H9 (cell line): ENCODE measurements at regions not wholly inside any gene's neighbourhood (a gene's known extent, or its start where the extent isn't known, plus 50 kb on each side); places are given as distances from the start of the nearest gene placed in this dataset.

ENCODE experiments used
- DNase-seq: peaks from one replicate; pipeline ENCODE4 v3.0.0-alpha.2; 2017
- H2AFZ ChIP-seq: one replicate; pipeline ENCODE4 v1.6.1; 2013; ENCODE audit warnings: mild to moderate bottlenecking, low read length, control low read depth, moderate library complexity
- H2AK5ac ChIP-seq: 2 replicates; pipeline ENCODE4 v1.6.1; 2013; ENCODE audit warnings: low read length, control low read depth, mixed read lengths; ENCODE audit not compliant: insufficient read length
- H2BK120ac ChIP-seq: one replicate; pipeline ENCODE4 v1.6.1; 2013; ENCODE audit warnings: low read depth, mild to moderate bottlenecking, low read length, control low read depth, inconsistent platforms; ENCODE audit not compliant: poor library complexity, severe bottlenecking
- H2BK12ac ChIP-seq: 2 replicates; pipeline ENCODE4 v1.6.1; 2013; ENCODE audit warnings: low read length, control low read depth, mixed read lengths, low read depth; ENCODE audit not compliant: insufficient read length
- H2BK15ac ChIP-seq: 2 replicates; pipeline ENCODE4 v1.6.1; 2013; ENCODE audit warnings: low read depth, low read length, control low read depth
- H2BK20ac ChIP-seq: one replicate; pipeline ENCODE4 v1.6.1; 2013; ENCODE audit warnings: low read depth, mild to moderate bottlenecking, low read length, control low read depth, inconsistent platforms; ENCODE audit not compliant: poor library complexity, severe bottlenecking
- H2BK5ac ChIP-seq: 2 replicates; pipeline ENCODE4 v1.6.1; 2013; ENCODE audit warnings: low read length, control low read depth, mixed read lengths; ENCODE audit not compliant: insufficient read length
- H3K14ac ChIP-seq: 2 replicates; pipeline ENCODE4 v1.6.1; 2013; ENCODE audit warnings: low read length, control low read depth; ENCODE audit not compliant: insufficient read depth
- H3K18ac ChIP-seq: 2 replicates; pipeline ENCODE4 v1.6.1; 2013; ENCODE audit warnings: low read depth, mild to moderate bottlenecking, mixed read lengths, low read length, control low read depth; ENCODE audit not compliant: insufficient read length
- H3K23ac ChIP-seq: 2 replicates; pipeline ENCODE4 v1.6.1; 2013; ENCODE audit warnings: low read length, control low read depth, mixed read lengths, low read depth; ENCODE audit not compliant: insufficient read length
- H3K23me2 ChIP-seq: 2 replicates; pipeline ENCODE4 v1.6.1; 2013; ENCODE audit warnings: low read depth, mild to moderate bottlenecking, mixed read lengths, low read length, control low read depth; ENCODE audit not compliant: insufficient read length, poor library complexity, severe bottlenecking
- H3K27ac ChIP-seq: 2 replicates; pipeline ENCODE4 v1.5.1; 2013; ENCODE audit warnings: low read length, control low read depth, mixed read lengths, low read depth; ENCODE audit not compliant: insufficient read length
- H3K27me3 ChIP-seq: 2 replicates; pipeline ENCODE4 v1.6.1; 2013; ENCODE audit warnings: low read length, control low read depth, inconsistent platforms; ENCODE audit not compliant: insufficient read depth
- H3K4ac ChIP-seq: 2 replicates; pipeline ENCODE4 v1.6.1; 2013; ENCODE audit warnings: low read depth, mild to moderate bottlenecking, control low read depth, inconsistent platforms, low read length, moderate library complexity
- H3K4me1 ChIP-seq: 2 replicates; pipeline ENCODE4 v1.6.1; 2013; ENCODE audit warnings: low read length, control low read depth, inconsistent platforms; ENCODE audit not compliant: insufficient read depth
- H3K4me2 ChIP-seq: 2 replicates; pipeline ENCODE4 v1.6.1; 2013; ENCODE audit warnings: low read length, control low read depth, mixed read lengths; ENCODE audit not compliant: insufficient read length, insufficient read depth
- H3K56ac ChIP-seq: 2 replicates; pipeline ENCODE4 v1.6.1; 2013; ENCODE audit warnings: low read depth, mild to moderate bottlenecking, mixed read lengths, low read length, control low read depth; ENCODE audit not compliant: insufficient read length
- H3K79me1 ChIP-seq: 2 replicates; pipeline ENCODE4 v1.6.1; 2013; ENCODE audit warnings: low read depth, mild to moderate bottlenecking, moderate library complexity, low read length, control low read depth, inconsistent platforms; ENCODE audit not compliant: insufficient read depth, poor library complexity, severe bottlenecking
- H3K79me2 ChIP-seq: 2 replicates; pipeline ENCODE4 v1.6.1; 2013; ENCODE audit warnings: low read length, control low read depth, inconsistent platforms; ENCODE audit not compliant: insufficient read depth
- H3K9ac ChIP-seq: 2 replicates; pipeline ENCODE4 v1.6.1; 2013; ENCODE audit warnings: low read length, control low read depth, mixed read lengths; ENCODE audit not compliant: insufficient read length; ENCODE audit errors: extremely low read depth
- H3K9me3 ChIP-seq: one replicate; pipeline ENCODE4 v1.6.1; 2013; ENCODE audit warnings: low read depth, low read length, inconsistent platforms; ENCODE audit not compliant: control insufficient read depth
- H3T11ph ChIP-seq: one replicate; pipeline ENCODE4 v1.6.1; 2013; ENCODE audit warnings: mild to moderate bottlenecking, low read length, control low read depth, inconsistent platforms
- H4K20me1 ChIP-seq: one replicate; pipeline ENCODE4 v1.6.1; 2013; ENCODE audit not compliant: control insufficient read depth, insufficient read length, insufficient read depth
- H4K5ac ChIP-seq: 2 replicates; pipeline ENCODE4 v1.6.1; 2013; ENCODE audit warnings: low read depth, mild to moderate bottlenecking, mixed read lengths, low read length, control low read depth; ENCODE audit not compliant: insufficient read length
- H4K8ac ChIP-seq: replicated peaks from 2 replicates; pipeline ENCODE4 v1.6.1; 2013; ENCODE audit warnings: low read length, control low read depth, mixed read lengths, low read depth; ENCODE audit not compliant: insufficient read length
- H4K91ac ChIP-seq: 2 replicates; pipeline ENCODE4 v1.6.1; 2013; ENCODE audit warnings: low read depth, mild to moderate bottlenecking, moderate library complexity, mixed read lengths, low read length, control low read depth; ENCODE audit not compliant: insufficient read length
- H3K27ac Mint-ChIP-seq, 3 experiments: 2 replicates in 2 of 3; 3 replicates in 1 of 3; pipeline ENCODE4 v1.8.0; 2020 to 2021; ENCODE audit warnings: mixed read lengths in 3 of 3, mild to moderate bottlenecking in 1 of 3, moderate library complexity in 1 of 3
- H3K27me3 Mint-ChIP-seq: 2 replicates; pipeline ENCODE4 v1.8.0; 2021; ENCODE audit warnings: low read depth, mild to moderate bottlenecking, moderate library complexity, mixed read lengths
- H3K36me3 Mint-ChIP-seq, 3 experiments: 2 replicates in 2 of 3; 3 replicates in 1 of 3; pipeline ENCODE4 v1.8.0; 2020 to 2021; ENCODE audit warnings: low read depth in 3 of 3, mixed read lengths in 3 of 3; ENCODE audit not compliant: insufficient read depth in 1 of 3
- H3K4me1 Mint-ChIP-seq, 2 experiments: 2 replicates each; pipeline ENCODE4 v1.8.0; 2020; ENCODE audit warnings: mixed read lengths in 2 of 2
- H3K4me3 Mint-ChIP-seq, 2 experiments: 2 replicates in 1 of 2; 3 replicates in 1 of 2; pipeline ENCODE4 v1.8.0; 2020 to 2021; ENCODE audit warnings: mild to moderate bottlenecking in 2 of 2, mixed read lengths in 2 of 2, moderate library complexity in 1 of 2
- H3K9me3 Mint-ChIP-seq, 2 experiments: 2 replicates in 1 of 2; 3 replicates in 1 of 2; pipeline ENCODE4 v1.8.0; 2020; ENCODE audit warnings: mild to moderate bottlenecking in 2 of 2, mixed read lengths in 2 of 2, moderate library complexity in 1 of 2
- WGBS: extraction: QIAGEN DNeasy Blood & Tissue Kit; methylation state at CpG from one replicate; pipeline ENCODE4 v1.1.7; 2013; ENCODE audit warnings: missing lambda C conversion rate, low lambda C conversion rate, mixed read lengths; ENCODE audit not compliant: insufficient read length; ENCODE audit errors: extremely low coverage; 5-methylcytosine and 5-hydroxymethylcytosine counted together
- TF ChIP-seq, protein P1 (sequence below): fragments of 200-600 bp; sonication (generic); conservative IDR thresholded peaks from 3 replicates; pipeline ENCODE4 v1.8.0; 2021; ENCODE audit warnings: antibody characterized with exemption, mild to moderate bottlenecking

DNA sequence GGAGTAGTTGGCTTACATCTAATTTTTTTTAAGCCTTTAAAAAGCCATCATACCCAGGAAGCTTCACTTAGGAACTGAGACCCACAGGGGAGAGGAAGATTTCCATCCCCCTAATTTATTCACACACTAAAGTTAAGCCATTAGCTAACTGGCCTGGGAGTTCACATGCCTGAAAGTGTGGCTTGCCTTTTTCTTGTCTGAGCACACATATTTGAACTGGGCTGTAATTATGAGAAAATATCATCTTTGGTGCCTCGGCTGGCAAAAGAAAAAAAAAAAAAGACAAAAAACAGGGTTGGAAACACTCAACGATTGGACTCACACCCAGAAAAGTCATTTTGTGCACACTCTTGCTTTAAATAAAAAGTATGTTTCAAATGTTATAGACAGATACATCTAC is 847.3 kb downstream of the MAT2B start:
- no peak overlapping the region for H3K4me3 Mint-ChIP-seq
- no peaks in the 10 kb centered on the region for H3K9me3 Mint-ChIP-seq
- Histone ChIP-seq H4K20me1 (no peaks in the 10 kb centered on the region), H3K27me3 (no peaks in the 10 kb centered on the region), H2BK120ac (no peak overlapping the region), H2AFZ (no peak overlapping the region), H3K4me1 (no peaks in the 10 kb centered on the region; the same call in 1 of the 2 replicates), H4K8ac (no peak overlapping the region), H3K9ac (no peak overlapping the region), H3T11ph (no peak overlapping the region), H3K23ac (no peak overlapping the region), H3K79me2 (no peaks in the 10 kb centered on the region), H3K27ac (no peak overlapping the region), H2BK5ac (no peak overlapping the region), H3K14ac (no peak overlapping the region), H2BK12ac (no peak overlapping the region), H3K18ac (no peak overlapping the region), H4K5ac (no peak overlapping the region), H3K79me1 (no peaks in the 10 kb centered on the region), H3K4me2 (no peak overlapping the region), H3K23me2 (no peaks in the 10 kb centered on the region), H2BK20ac (no peak overlapping the region), H4K91ac (no peak overlapping the region), H3K4ac (no peak overlapping the region), H3K56ac (no peak overlapping the region), H2AK5ac (no peak overlapping the region), H2BK15ac (no peak overlapping the region), H3K9me3 (no peaks in the 10 kb centered on the region)
- no peak overlapping the region for H3K27ac Mint-ChIP-seq
- no peak for DNase-seq
- TF ChIP-seq, protein P1, sequence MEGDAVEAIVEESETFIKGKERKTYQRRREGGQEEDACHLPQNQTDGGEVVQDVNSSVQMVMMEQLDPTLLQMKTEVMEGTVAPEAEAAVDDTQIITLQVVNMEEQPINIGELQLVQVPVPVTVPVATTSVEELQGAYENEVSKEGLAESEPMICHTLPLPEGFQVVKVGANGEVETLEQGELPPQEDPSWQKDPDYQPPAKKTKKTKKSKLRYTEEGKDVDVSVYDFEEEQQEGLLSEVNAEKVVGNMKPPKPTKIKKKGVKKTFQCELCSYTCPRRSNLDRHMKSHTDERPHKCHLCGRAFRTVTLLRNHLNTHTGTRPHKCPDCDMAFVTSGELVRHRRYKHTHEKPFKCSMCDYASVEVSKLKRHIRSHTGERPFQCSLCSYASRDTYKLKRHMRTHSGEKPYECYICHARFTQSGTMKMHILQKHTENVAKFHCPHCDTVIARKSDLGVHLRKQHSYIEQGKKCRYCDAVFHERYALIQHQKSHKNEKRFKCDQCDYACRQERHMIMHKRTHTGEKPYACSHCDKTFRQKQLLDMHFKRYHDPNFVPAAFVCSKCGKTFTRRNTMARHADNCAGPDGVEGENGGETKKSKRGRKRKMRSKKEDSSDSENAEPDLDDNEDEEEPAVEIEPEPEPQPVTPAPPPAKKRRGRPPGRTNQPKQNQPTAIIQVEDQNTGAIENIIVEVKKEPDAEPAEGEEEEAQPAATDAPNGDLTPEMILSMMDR, result no peak
- no peaks in the 10 kb centered on the region for H3K27me3 Mint-ChIP-seq
- peaks cover 2 to 6% of the 10 kb centered on the region in 2 experiments; a peak in 1 of 4 replicates for H3K4me1 Mint-ChIP-seq
- H3K36me3 Mint-ChIP-seq, result no peaks in the 10 kb centered on the region
- WGBS, result no CpG with 5 or more reads among the region's 2 CpGs
